GM19025 (cell line): ENCODE measurements at regions not wholly inside any gene's neighbourhood (a gene's known extent, or its start where the extent isn't known, plus 50 kb on each side); places are given as distances from the start of the nearest gene placed in this dataset.

Experiments used
- ATAC-seq: cut with Tn5 transposase; IDR thresholded peaks from one replicate; pipeline ENCODE4 v1.9.1; 2021; ENCODE audit warnings: mild to moderate bottlenecking, low read depth, moderate library complexity; ENCODE audit not compliant: unreplicated experiment

- ATAC-seq = no peak
Observed at GRCh38 chr3:31466866-31467265, 65.9 kb upstream of the STT3B start.

- no peak for ATAC-seq
Observed at GRCh38 chr3:31468433-31468832, 64.3 kb upstream of the STT3B start.

- ATAC-seq = no peak
Observed at GRCh38 chr3:31469385-31469784, 63.3 kb upstream of the STT3B start.

GRCh38 chr3:31472479-31473390, 60.0 kb upstream of the STT3B start:
- no peak for ATAC-seq

GRCh38 chr3:31476209-31476608, 56.5 kb upstream of the STT3B start:
- no peak for ATAC-seq

GRCh38 chr3:31479431-31479830, 53.3 kb upstream of the STT3B start:
- no peak for ATAC-seq

GRCh38 chr3:31481697-31482096, 51.0 kb upstream of the STT3B start:
- ATAC-seq = no peak

- no peak for ATAC-seq
Observed at GRCh38 chr3:31482493-31483200, 50.1 kb upstream of the STT3B start.
